HG03064 (cell line): ENCODE measurements at regions not wholly inside any gene's neighbourhood (a gene's known extent, or its start where the extent isn't known, plus 50 kb on each side); places are given as distances from the start of the nearest gene placed in this dataset.
"Not testable (repeated sequence)": the region's sequence is repeated elsewhere in the genome, so short reads cannot be mapped to it uniquely, and the experiment has no call there.

Experiments used
- ATAC-seq: cut with Tn5 transposase; IDR thresholded peaks from one replicate; pipeline ENCODE4 v1.9.1; 2021; ENCODE audit warnings: low read depth; ENCODE audit not compliant: unreplicated experiment

GRCh38 chr6:140462453-140463311, 1088.2 kb upstream of the CITED2 start:
- no peak for ATAC-seq

DNA sequence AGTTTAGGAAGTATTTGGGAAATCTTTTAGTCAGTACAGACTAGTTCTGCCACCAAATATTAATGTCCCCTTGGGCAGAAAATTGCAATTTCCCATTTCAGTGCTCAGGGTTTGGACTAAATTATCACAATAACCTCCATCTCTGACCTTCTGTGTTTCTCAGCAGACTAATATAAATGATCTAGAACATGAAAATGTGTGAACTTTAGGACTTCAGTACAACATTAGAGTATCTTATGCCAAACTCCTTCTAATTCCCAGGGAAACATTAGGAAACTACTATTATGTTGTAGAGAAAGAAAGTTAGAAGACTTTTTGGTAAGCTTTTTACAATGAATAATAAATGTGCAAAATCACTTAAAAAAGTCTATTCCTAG, 1087.6 kb upstream of the CITED2 start:
- no peak for ATAC-seq

- no peak for ATAC-seq
Observed at GRCh38 chr6:140460267-140460666, 1085.8 kb upstream of the CITED2 start.

DNA sequence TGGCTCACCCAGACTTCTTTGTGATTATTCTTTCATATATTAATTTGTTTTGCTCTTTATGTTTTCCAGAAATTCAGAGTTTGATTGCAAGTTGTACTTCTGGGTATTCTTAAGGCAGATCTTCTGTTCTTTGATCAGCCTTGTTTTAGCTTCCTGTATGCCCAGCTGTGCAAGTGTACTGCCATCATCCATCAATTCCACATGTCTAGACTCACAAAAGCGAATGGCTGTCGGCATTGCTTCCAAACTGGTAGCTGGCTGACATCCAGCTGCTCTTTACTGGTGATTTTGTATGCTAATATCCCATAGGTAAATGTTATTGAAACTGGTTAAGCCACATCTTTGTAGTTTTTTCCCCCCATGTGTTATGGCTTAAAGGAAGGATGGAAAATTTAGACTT, 1084.8 kb upstream of the CITED2 start:
- no peak for ATAC-seq

DNA sequence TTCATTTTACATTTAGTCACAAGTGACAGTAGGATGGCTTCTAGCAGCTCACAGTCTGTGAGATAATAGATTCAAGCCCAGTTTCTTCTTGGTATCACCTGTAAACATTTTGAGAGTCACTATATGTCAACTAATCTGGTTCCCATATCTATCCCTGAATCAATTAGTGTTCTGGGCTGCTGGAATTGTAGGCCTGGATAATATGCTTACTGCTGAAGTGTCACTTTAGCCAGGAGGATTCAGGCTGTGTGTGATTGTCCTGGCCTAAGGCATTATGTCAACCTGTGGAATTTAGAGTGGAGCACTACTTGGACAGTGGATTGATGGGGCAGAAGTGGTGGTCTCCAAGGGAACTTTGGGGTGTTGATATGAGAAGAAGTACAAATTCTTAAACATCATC, 1071.8 kb upstream of the CITED2 start:
- ATAC-seq, result no peak

- no peak for ATAC-seq
Observed at GRCh38 chr6:140445474-140446004, 1071.1 kb upstream of the CITED2 start.

- ATAC-seq, result not testable (repeated sequence)
Observed at GRCh38 chr6:140443112-140443511, 1068.7 kb upstream of the CITED2 start.

DNA sequence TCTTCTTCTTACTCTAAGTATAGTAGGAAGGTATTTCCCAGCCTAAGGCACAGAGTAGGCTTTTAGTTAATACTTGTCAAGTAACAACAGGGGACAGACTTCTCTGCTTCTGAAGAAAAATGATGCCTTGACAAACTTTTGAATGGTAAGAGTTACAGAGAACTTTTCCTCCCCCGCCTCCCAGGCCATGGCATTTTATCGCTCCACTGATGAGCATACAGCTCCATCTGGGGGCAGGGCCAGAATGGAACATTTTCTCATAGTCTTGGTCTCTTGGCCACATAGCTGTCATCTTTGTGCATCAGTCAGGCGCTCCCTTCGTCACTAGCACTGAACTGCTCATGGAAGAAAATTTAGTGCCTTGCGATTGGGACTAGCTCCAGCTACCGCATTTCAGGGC, 1066.8 kb upstream of the CITED2 start:
- no peak for ATAC-seq

DNA sequence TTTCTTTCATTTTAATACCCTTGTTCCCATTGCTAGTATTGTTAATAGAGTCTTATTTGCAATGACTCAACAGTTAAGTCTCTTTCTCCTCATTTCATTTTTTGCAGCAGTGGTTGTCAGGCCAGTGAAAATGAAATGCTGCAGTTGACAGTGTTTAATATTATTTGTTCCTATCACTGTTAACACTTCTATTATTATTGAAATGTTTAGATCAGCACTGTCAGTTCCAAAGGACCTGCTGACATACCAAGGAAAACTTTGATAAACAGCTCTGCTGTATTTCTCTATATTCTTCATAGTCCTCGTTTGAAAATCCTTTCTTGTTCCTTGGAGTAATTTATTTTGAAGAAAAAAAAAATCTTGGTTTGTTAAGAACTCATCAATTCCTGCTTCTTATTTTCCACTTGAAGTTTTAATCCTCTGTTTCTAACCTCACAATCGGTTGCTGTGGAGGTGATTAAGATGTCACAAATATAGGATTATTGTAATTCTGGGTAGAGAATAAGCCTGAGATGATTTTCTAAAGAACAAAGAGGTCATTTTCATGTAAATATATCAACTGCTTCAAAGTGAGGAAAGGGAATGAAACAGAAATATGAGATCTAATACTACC, 1065.9 kb upstream of the CITED2 start:
- ATAC-seq, result no peak

- ATAC-seq, result no peak
Observed at GRCh38 chr6:140438346-140438735, 1063.9 kb upstream of the CITED2 start.

- ATAC-seq, result no peak
Observed at GRCh38 chr6:140437619-140438345, 1063.3 kb upstream of the CITED2 start.

- no peak for ATAC-seq
Observed at GRCh38 chr6:140436023-140436811, 1061.8 kb upstream of the CITED2 start.

GRCh38 chr6:140434761-140435160, 1060.3 kb upstream of the CITED2 start:
- no peak for ATAC-seq

- no peak for ATAC-seq
Observed at GRCh38 chr6:140433072-140433471, 1058.6 kb upstream of the CITED2 start.

GRCh38 chr6:140427842-140428241, 1053.4 kb upstream of the CITED2 start:
- no peak for ATAC-seq

- no peak for ATAC-seq
Observed at GRCh38 chr6:140414966-140415620, 1040.6 kb upstream of the CITED2 start.

DNA sequence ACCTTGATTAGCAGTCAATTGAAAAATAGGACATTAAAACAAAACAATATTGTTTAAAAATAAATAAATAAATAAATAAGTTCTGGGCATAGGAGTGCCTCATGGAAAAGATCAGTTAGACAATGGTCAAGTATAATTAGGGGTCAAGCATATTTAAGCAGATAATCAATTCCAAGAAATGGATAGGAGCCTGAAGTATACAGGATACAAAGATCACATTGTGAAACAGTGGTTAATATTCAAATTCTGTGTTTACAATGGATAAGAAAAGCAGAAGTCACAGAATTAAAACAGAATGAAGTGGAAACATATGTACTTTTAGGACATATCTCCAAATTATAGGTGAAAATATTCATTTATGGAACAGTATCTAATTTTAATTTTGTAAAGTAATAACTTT, 1028.6 kb upstream of the CITED2 start:
- no peak for ATAC-seq

DNA sequence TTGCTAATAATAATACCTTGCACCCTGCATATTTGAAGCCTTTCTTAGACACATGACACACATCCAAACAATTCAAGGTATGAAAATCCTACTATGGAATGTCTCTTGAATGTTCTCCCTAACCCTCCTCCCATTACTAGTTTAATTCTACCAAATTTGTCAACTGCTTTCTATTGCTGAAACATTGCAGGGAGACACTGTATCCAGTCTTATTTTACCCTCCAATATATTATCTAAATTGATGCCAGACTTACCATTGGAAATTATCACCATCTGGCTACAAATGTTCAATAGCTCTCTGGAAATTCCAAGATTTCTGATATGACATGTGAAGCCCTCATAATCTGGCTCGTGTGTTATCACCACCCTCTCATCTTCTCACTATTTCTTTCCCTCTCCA, 1027.3 kb upstream of the CITED2 start:
- no peak for ATAC-seq

GRCh38 chr6:140398076-140398475, 1023.6 kb upstream of the CITED2 start:
- no peak for ATAC-seq

DNA sequence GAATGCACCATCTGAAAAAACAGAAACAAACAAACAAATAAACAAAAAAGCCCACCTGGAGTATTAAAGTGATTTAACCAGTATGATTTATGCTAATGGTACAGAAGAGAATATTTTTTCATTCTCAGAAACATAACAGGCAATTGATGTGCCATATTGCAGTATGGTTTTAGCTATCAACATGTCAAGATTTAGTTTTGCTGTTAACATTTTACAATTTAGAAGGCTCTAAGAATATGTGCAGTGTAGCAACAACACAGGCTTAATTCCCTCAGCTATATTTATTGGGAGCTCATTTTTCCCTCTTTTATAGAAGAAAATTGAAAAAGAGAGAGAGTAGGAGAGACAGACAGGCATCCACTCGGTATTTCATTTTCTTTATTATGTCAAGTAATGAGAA, 1022.7 kb upstream of the CITED2 start:
- ATAC-seq, result no peak
